WTC11 (cell line): ENCODE measurements at regions not wholly inside any gene's neighbourhood (a gene's known extent, or its start where the extent isn't known, plus 50 kb on each side); places are given as distances from the start of the nearest gene placed in this dataset.

ENCODE experiments used
- ATAC-seq: fragments of 200-7000 bp; cut with Tn5 transposase; 2 replicates; pipeline ENCODE4 v1.10.0; 2021; ENCODE audit warnings: mild to moderate bottlenecking, moderate library complexity
- CTCF ChIA-PET: fragments of 300-600 bp; sonication (Branson Sonifier 250); formaldehyde crosslinking; loops from one replicate; lab custom pipeline; 2021; ENCODE audit warnings: antibody characterized with exemption; lab: Charles Lee
- POLR2A ChIA-PET: fragments of 350-600 bp; sonication (Branson Sonifier 250); formaldehyde crosslinking; loops from one replicate; lab custom pipeline; 2021; ENCODE audit warnings: antibody characterized with exemption; lab: Charles Lee
- DNase-seq: peaks from one replicate; pipeline ENCODE4 v3.0.0; 2021; ENCODE audit warnings: low spot score
- H3K27ac Mint-ChIP-seq: 2 replicates; pipeline ENCODE4 v1.8.0; 2021; ENCODE audit warnings: mixed read lengths
- H3K27me3 Mint-ChIP-seq: 2 replicates; pipeline ENCODE4 v1.8.0; 2021; ENCODE audit warnings: low read depth, mild to moderate bottlenecking, moderate library complexity, mixed read lengths
- H3K36me3 Mint-ChIP-seq: 2 replicates; pipeline ENCODE4 v1.8.0; 2021; ENCODE audit warnings: mixed read lengths
- H3K4me1 Mint-ChIP-seq: 2 replicates; pipeline ENCODE4 v1.8.0; 2022; ENCODE audit warnings: mixed read lengths
- H3K4me3 Mint-ChIP-seq: 2 replicates; pipeline ENCODE4 v1.8.0; 2021; ENCODE audit warnings: mild to moderate bottlenecking, moderate library complexity, mixed read lengths
- H3K9me3 Mint-ChIP-seq: 2 replicates; pipeline ENCODE4 v1.8.0; 2021; ENCODE audit warnings: mixed read lengths
- ATF3 ChIP-seq: sonication (generic); formaldehyde crosslinking; conservative IDR thresholded peaks from 2 replicates; pipeline ENCODE4 v1.8.1; 2022; ENCODE audit warnings: mild to moderate bottlenecking, missing genetic modification reagents
- CBFB ChIP-seq: sonication (generic); formaldehyde crosslinking; IDR thresholded peaks from 2 replicates; pipeline ENCODE4 v1.8.1; 2022; ENCODE audit warnings: mild to moderate bottlenecking, low read depth, missing genetic modification reagents
- CREB1 ChIP-seq: sonication (generic); formaldehyde crosslinking; IDR thresholded peaks from 2 replicates; pipeline ENCODE4 v1.8.0; 2023; ENCODE audit warnings: mild to moderate bottlenecking, missing genetic modification reagents
- E2F1 ChIP-seq: sonication (generic); formaldehyde crosslinking; IDR thresholded peaks from 2 replicates; pipeline ENCODE4 v1.8.0; 2022; ENCODE audit warnings: mild to moderate bottlenecking, missing genetic modification reagents
- E2F4 ChIP-seq: sonication (generic); formaldehyde crosslinking; IDR thresholded peaks from 2 replicates; pipeline ENCODE4 v1.8.1; 2022; ENCODE audit warnings: low read depth, mild to moderate bottlenecking, moderate library complexity, missing genetic modification reagents, borderline replicate concordance
- FOXP1 ChIP-seq: sonication (generic); formaldehyde crosslinking; IDR thresholded peaks from 2 replicates; pipeline ENCODE4 v1.8.0; 2022; ENCODE audit warnings: missing genetic modification reagents, mild to moderate bottlenecking, moderate library complexity, borderline replicate concordance
- MXD4 ChIP-seq: fragments of 250-450 bp; sonication (Bioruptor Pico); IDR thresholded peaks from 2 replicates; pipeline ENCODE4 v1.8.0; 2021; ENCODE audit warnings: mild to moderate bottlenecking, moderate library complexity, borderline replicate concordance
- NFATC4 ChIP-seq: fragments of 250-450 bp; sonication (Bioruptor Pico); IDR thresholded peaks from 2 replicates; pipeline ENCODE4 v1.9.0; 2021; ENCODE audit warnings: mild to moderate bottlenecking
- NFE2L1 ChIP-seq: sonication (generic); formaldehyde crosslinking; IDR thresholded peaks from 2 replicates; pipeline ENCODE4 v1.8.1; 2023; ENCODE audit warnings: missing genetic modification reagents
- NFYB ChIP-seq: sonication (generic); formaldehyde crosslinking; conservative IDR thresholded peaks from 2 replicates; pipeline ENCODE4 v1.8.0; 2022; ENCODE audit warnings: low read depth, missing genetic modification reagents
- OVOL2 ChIP-seq: fragments of 250-450 bp; sonication (Bioruptor Pico); IDR thresholded peaks from 2 replicates; pipeline ENCODE4 v1.9.0; 2021; ENCODE audit warnings: mild to moderate bottlenecking, borderline replicate concordance
- PRRX2 ChIP-seq: fragments of 250-450 bp; sonication (Bioruptor Pico); IDR thresholded peaks from 2 replicates; pipeline ENCODE4 v1.8.0; 2021; ENCODE audit warnings: mild to moderate bottlenecking
- SMAD3 ChIP-seq: sonication (generic); formaldehyde crosslinking; IDR thresholded peaks from 2 replicates; pipeline ENCODE4 v1.8.0; 2022; ENCODE audit warnings: missing genetic modification reagents, mild to moderate bottlenecking, borderline replicate concordance
- SMAD4 ChIP-seq: sonication (generic); formaldehyde crosslinking; IDR thresholded peaks from 2 replicates; pipeline ENCODE4 v1.8.0; 2022; ENCODE audit warnings: mild to moderate bottlenecking, missing genetic modification reagents
- ZMAT4 ChIP-seq: fragments of 250-450 bp; sonication (Bioruptor Pico); IDR thresholded peaks from 2 replicates; pipeline ENCODE4 v1.9.0; 2021; ENCODE audit warnings: mild to moderate bottlenecking
- ZNF138 ChIP-seq: sonication (generic); formaldehyde crosslinking; conservative IDR thresholded peaks from 2 replicates; pipeline ENCODE4 v1.8.1; 2022; ENCODE audit warnings: mild to moderate bottlenecking, moderate library complexity, missing genetic modification reagents
- ZNF232 ChIP-seq: sonication (generic); formaldehyde crosslinking; IDR thresholded peaks from 2 replicates; pipeline ENCODE4 v1.8.0; 2022; ENCODE audit warnings: mild to moderate bottlenecking, missing genetic modification reagents
- ZNF317 ChIP-seq: sonication (generic); formaldehyde crosslinking; IDR thresholded peaks from 2 replicates; pipeline ENCODE4 v1.8.1; 2023; ENCODE audit warnings: low read depth, mild to moderate bottlenecking, moderate library complexity, missing genetic modification reagents, borderline replicate concordance
- ZNF416 ChIP-seq: fragments of 250-450 bp; sonication (Bioruptor Pico); IDR thresholded peaks from 2 replicates; pipeline ENCODE4 v1.9.0; 2021; ENCODE audit warnings: mild to moderate bottlenecking, inconsistent platforms
- ZNF425 ChIP-seq: fragments of 250-450 bp; sonication (Bioruptor Pico); conservative IDR thresholded peaks from 2 replicates; pipeline ENCODE4 v1.9.0; 2021; ENCODE audit warnings: mild to moderate bottlenecking

GRCh38 chr2:146898083-146898482, 946.7 kb upstream of the ACVR2A start (continued):
- TF ChIP-seq ZNF232 (CRISPR knock-in tag) (no peak), NFE2L1 (CRISPR knock-in tag) (no peak), SMAD4 (CRISPR knock-in tag) (no peak), ZNF317 (no peak)

GRCh38 chr2:146894514-146894913, 950.3 kb upstream of the ACVR2A start:
- no peak for ATAC-seq
- CTCF ChIA-PET: no interaction called here

GRCh38 chr2:146893500-146894041, 951.3 kb upstream of the ACVR2A start:
- H3K36me3 Mint-ChIP-seq: no peaks in the 10 kb centered on the region
- no peak for TF ChIP-seq NFYB (CRISPR knock-in tag)
- no peak for TF ChIP-seq MXD4 (CRISPR knock-in tag)
- no peak for TF ChIP-seq CREB1 (CRISPR knock-in tag)
- no peak for TF ChIP-seq OVOL2 (CRISPR knock-in tag)
- no peak for TF ChIP-seq ZNF232 (CRISPR knock-in tag)
- TF ChIP-seq SMAD3 (CRISPR knock-in tag): no peak
- TF ChIP-seq ZNF425 (CRISPR knock-in tag): no peak
- no peak for TF ChIP-seq E2F1
- TF ChIP-seq PRRX2 (CRISPR knock-in tag): no peak
- TF ChIP-seq SMAD4 (CRISPR knock-in tag): no peak
- TF ChIP-seq ATF3: no peak
- no peak for TF ChIP-seq NFATC4 (CRISPR knock-in tag)
- TF ChIP-seq CBFB (CRISPR knock-in tag): no peak
- TF ChIP-seq ZNF416 (CRISPR knock-in tag): no peak
- TF ChIP-seq FOXP1: no peak
- TF ChIP-seq ZMAT4: no peak

More at GRCh38 chr2:146894514-146894913, 950.3 kb upstream of the ACVR2A start:
- no peaks in the 10 kb centered on the region for H3K9me3 Mint-ChIP-seq
- no peak for TF ChIP-seq ZNF138 (CRISPR knock-in tag)
- TF ChIP-seq, all 79 proteins: peak for 0
- DNase-seq: no peak
- Mint-ChIP-seq H3K4me1 (peaks cover 5% of the 10 kb centered on the region; the same call in 1 of the 2 replicates), H3K4me3 (no peak overlapping the region), H3K27ac (no peak overlapping the region), H3K27me3 (no peaks in the 10 kb centered on the region), H3K36me3 (no peaks in the 10 kb centered on the region)
- POLR2A ChIA-PET: no interaction called here

GRCh38 chr2:146890491-146890890, 954.3 kb upstream of the ACVR2A start:
- Mint-ChIP-seq H3K4me1 (no peaks in the 10 kb centered on the region), H3K27ac (no peak overlapping the region), H3K4me3 (no peak overlapping the region), H3K9me3 (no peaks in the 10 kb centered on the region), H3K27me3 (no peaks in the 10 kb centered on the region)
- POLR2A ChIA-PET: no interaction called here
- ATAC-seq (no peak), DNase-seq (no peak)
- TF ChIP-seq E2F4 (CRISPR knock-in tag) (no peak), CBFB (CRISPR knock-in tag) (no peak)
- TF ChIP-seq, all 79 proteins: peak for 0
- no peaks in the 10 kb centered on the region for H3K36me3 Mint-ChIP-seq
- CTCF ChIA-PET: no interaction called here

More at GRCh38 chr2:146893500-146894041, 951.3 kb upstream of the ACVR2A start:
- ATAC-seq: no peak
- H3K27me3 Mint-ChIP-seq: no peaks in the 10 kb centered on the region
- no peak for DNase-seq
- no peak overlapping the region for H3K27ac Mint-ChIP-seq
- CTCF ChIA-PET: no interaction called here
- H3K4me3 Mint-ChIP-seq: no peak overlapping the region
- no peaks in the 10 kb centered on the region for H3K9me3 Mint-ChIP-seq
- H3K4me1 Mint-ChIP-seq: peaks cover 5% of the 10 kb centered on the region; the same call in 1 of the 2 replicates
- POLR2A ChIA-PET: no interaction called here
